Stimulated activated memory B cell treated with anti-CD40 and anti-IgM and Interleukin-4, amounts not matched to agents 10 μg/mL and 1 μg/mL and 100 μg/mL, for 72 hours (primary cell): ENCODE measurements at regions not wholly inside any gene's neighbourhood (a gene's known extent, or its start where the extent isn't known, plus 50 kb on each side); places are given as distances from the start of the nearest gene placed in this dataset.
A peak's percentile ranks its signal among the peaks of the same experiment; 100 is the strongest.
"Not testable (repeated sequence)": the region's sequence is repeated elsewhere in the genome, so short reads cannot be mapped to it uniquely, and the experiment has no call there.

Experiments
- ATAC-seq: fragments of 150-1000 bp; cut with Tn5 transposase; 2 replicates; pipeline ENCODE4 v1.10.0; 2021
- H3K27ac Mint-ChIP-seq: one replicate; pipeline ENCODE4 v1.8.0; 2022; ENCODE audit warnings: mild to moderate bottlenecking, mixed read lengths
- H3K27me3 Mint-ChIP-seq: one replicate; pipeline ENCODE4 v1.8.0; 2022; ENCODE audit warnings: mixed read lengths
- H3K36me3 Mint-ChIP-seq: one replicate; pipeline ENCODE4 v1.8.0; 2022; ENCODE audit warnings: mixed read lengths
- H3K4me1 Mint-ChIP-seq: one replicate; pipeline ENCODE4 v1.8.0; 2022; ENCODE audit warnings: mixed read lengths
- H3K4me3 Mint-ChIP-seq: one replicate; pipeline ENCODE4 v1.8.0; 2022; ENCODE audit warnings: mild to moderate bottlenecking, moderate library complexity, mixed read lengths
- H3K9me3 Mint-ChIP-seq: one replicate; pipeline ENCODE4 v1.8.0; 2022; ENCODE audit warnings: mixed read lengths

DNA sequence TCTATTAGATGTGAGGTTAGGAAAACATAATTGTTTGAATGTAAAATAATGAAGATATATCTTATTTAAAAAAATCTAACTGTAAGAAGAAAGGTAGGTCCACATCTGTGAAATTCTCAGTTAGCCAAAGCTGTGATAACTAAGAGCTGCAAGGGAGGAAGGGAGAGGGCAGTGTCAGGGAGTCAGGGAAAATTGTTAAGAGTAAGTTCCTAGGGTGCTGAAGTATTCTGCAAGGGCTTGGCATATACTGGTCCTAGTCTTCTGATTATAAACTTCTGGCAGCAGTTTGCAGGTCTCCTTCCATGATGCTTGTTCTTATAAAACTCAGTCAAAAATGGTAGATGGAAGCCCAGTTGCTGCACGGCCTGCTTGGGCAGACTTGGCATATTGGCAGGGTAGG is 233.2 kb downstream of the NMUR2 start:
- no peaks in the 10 kb centered on the region for H3K4me1 Mint-ChIP-seq
- ATAC-seq = no peak
- H3K9me3 Mint-ChIP-seq = peaks cover 3% of the 10 kb centered on the region
- no peaks in the 10 kb centered on the region for H3K36me3 Mint-ChIP-seq
- H3K27ac Mint-ChIP-seq = no peak overlapping the region
- no peak overlapping the region for H3K4me3 Mint-ChIP-seq
- H3K27me3 Mint-ChIP-seq = peaks cover 35% of the 10 kb centered on the region

DNA sequence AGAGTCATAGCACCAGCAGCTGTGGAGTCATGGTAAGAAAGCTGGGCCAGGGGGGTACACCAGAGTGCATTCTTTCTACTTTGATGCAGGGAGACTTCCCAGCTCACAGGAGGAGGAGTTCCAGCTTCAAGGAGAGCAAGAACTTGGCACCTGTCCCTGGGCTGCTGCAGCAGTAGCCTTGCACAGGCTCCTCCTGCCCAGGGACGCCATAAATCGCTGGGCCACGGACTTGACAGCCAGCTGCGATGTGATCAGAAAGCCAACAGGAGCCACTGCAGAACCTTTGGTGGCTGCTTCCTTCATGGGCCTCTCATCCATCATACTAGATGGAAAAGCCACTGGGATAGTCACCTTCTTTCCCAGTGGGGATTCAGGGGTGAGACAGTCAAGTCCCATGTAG is 234.7 kb downstream of the NMUR2 start:
- no peaks in the 10 kb centered on the region for H3K4me1 Mint-ChIP-seq
- no peak for ATAC-seq

DNA sequence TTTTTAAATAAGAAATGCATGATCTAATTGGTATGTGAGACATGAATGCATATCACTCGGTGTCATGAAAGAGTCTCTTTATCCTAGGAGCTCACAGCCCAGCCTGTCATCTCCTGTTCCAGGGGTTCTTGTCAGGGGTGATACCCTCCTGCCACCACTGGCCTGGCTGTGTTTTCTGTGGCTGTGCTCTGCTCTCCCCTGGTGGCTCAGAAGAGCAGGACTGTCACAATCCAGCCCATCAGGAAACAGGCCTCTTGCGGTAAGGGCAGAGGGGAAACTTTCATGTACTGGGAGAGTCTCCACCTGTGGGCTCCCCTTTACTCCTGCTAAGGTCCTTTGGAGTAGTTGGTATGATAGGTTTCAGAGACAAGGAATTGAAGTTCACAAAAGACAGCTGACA is 240.2 kb upstream of the GLRA1 start:
- Mint-ChIP-seq H3K4me1 (no peaks in the 10 kb centered on the region), H3K9me3 (no peaks in the 10 kb centered on the region), H3K36me3 (no peaks in the 10 kb centered on the region), H3K4me3 (no peak overlapping the region), H3K27me3 (peaks cover 7% of the 10 kb centered on the region), H3K27ac (no peak overlapping the region)
- peak; percentile 47 for ATAC-seq

More for the DNA sequence above, 234.7 kb downstream of the NMUR2 start:
- Mint-ChIP-seq H3K27ac (no peak overlapping the region), H3K9me3 (peaks cover 3% of the 10 kb centered on the region), H3K27me3 (peaks cover 35% of the 10 kb centered on the region), H3K36me3 (no peaks in the 10 kb centered on the region), H3K4me3 (no peak overlapping the region)

DNA sequence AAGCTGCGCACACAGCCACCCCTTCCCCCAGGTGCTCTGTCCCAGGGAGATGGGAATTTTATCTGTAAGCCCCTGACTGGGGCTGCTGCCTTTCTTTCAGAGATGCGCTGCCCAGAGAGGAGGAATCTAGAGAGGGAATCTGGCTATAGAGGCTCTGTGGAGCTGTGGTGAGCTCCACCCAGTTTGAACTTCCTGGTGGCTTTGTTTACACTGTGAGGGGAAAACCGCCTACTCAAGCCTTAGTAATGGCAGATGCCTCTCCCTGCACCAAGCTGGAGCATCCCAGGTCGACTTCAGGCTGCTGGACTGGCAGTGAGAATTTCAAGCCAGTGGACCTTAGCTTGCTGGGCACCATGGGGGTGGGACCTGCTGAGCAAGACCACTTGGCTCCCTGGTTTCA is 235.2 kb upstream of the GLRA1 start:
- not testable (repeated sequence) for H3K4me1 Mint-ChIP-seq, ATAC-seq, H3K27ac Mint-ChIP-seq, H3K4me3 Mint-ChIP-seq, H3K9me3 Mint-ChIP-seq
- peaks cover 12% of the 10 kb centered on the region for H3K27me3 Mint-ChIP-seq
- peaks cover 10% of the 10 kb centered on the region for H3K36me3 Mint-ChIP-seq

DNA sequence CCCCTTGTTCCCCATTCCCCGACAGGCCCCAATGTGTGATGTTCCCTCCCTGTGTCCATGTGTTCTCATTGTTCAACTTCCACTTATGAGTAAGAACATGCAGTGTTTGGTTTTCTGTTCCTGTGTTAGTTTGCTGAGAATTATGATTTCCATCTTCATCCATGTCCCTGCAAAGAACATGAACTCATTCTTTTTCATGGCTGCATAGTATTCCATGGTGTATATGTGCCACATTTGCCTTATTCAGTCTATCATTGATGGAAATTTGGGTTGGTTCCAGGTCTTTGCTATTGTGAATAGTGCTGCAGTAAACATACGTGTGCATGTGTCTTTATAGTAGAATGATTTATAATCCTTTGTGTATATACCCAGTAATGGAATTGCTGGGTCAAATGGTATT is 229.8 kb upstream of the GLRA1 start:
- peaks cover 10% of the 10 kb centered on the region for H3K27me3 Mint-ChIP-seq
- H3K9me3 Mint-ChIP-seq = peaks cover 11% of the 10 kb centered on the region
- ATAC-seq = not testable (repeated sequence)

DNA sequence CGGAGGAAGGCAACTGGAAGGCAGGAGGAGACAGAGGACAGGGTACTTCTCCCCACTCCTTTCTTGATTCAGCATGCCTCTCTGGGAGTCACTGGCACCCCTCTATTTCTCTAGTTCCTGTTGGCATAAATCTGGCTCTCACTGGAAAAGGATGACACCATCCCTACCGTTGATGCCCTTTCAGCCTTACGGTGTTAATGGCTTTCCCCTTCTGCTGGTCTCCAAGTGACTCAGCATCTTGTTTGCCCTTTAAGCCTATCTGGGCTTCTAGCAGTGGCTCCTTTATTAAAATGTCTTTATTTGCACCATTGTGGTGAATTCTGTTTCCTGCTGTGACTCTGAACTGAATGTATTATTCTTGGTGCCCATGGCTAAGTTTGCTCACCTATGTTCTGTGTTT is 227.3 kb upstream of the GLRA1 start:
- H3K27me3 Mint-ChIP-seq = no peaks in the 10 kb centered on the region
- no peaks in the 10 kb centered on the region for H3K36me3 Mint-ChIP-seq
- H3K27ac Mint-ChIP-seq = no peak overlapping the region
- H3K4me1 Mint-ChIP-seq = no peaks in the 10 kb centered on the region
- no peak overlapping the region for H3K4me3 Mint-ChIP-seq
- H3K9me3 Mint-ChIP-seq = peaks cover 3% of the 10 kb centered on the region
- ATAC-seq = peak; percentile 20

More for the DNA sequence above, 229.8 kb upstream of the GLRA1 start:
- not testable (repeated sequence) for H3K4me1 Mint-ChIP-seq, H3K4me3 Mint-ChIP-seq, H3K27ac Mint-ChIP-seq
- peaks cover 10% of the 10 kb centered on the region for H3K36me3 Mint-ChIP-seq

DNA sequence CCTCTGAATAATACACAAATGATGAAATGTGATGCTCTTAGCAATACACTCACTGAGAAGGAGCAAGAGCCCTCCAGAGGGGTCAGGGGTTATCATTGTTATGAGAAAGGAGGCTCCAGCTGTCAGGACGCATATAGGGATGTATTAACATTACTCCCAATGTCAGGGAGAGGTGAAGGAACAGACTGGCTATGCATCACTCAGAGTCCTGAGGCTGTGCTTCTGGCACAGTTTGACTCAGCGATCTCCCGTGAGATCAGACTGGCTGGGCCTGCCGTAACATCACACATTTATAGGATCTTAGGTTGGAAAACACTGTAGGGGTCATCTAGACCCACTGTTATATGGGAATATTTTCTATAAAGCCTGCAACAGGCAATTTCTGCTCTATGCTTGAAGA is 226.5 kb upstream of the GLRA1 start:
- Mint-ChIP-seq H3K9me3 (peaks cover 3% of the 10 kb centered on the region), H3K36me3 (no peaks in the 10 kb centered on the region), H3K27ac (no peak overlapping the region), H3K27me3 (no peaks in the 10 kb centered on the region), H3K4me3 (no peak overlapping the region), H3K4me1 (peaks cover 3% of the 10 kb centered on the region)
- ATAC-seq = no peak

DNA sequence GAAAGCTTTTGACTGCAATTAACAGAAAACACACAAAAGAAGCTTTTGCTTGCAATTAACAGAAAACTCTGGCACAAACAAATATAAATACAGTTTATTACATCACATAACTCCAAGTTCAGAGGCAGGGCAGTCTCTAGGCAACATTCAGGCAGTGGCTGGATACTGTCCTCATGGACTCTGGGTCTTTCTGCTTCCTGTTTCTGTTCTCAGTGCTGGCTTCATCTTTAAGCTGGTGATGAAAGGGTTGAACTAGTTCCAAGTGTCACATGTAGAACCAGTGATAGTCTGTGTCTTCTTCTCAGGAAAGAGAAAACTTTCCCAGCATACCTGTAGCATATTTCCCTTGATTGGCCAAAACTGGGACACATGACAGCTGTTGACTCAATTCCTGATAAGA is 222.6 kb upstream of the GLRA1 start:
- Mint-ChIP-seq H3K9me3 (no peaks in the 10 kb centered on the region), H3K4me3 (no peak overlapping the region), H3K4me1 (peaks cover 6% of the 10 kb centered on the region), H3K27me3 (no peaks in the 10 kb centered on the region), H3K27ac (no peak overlapping the region), H3K36me3 (no peaks in the 10 kb centered on the region)
- ATAC-seq = no peak

DNA sequence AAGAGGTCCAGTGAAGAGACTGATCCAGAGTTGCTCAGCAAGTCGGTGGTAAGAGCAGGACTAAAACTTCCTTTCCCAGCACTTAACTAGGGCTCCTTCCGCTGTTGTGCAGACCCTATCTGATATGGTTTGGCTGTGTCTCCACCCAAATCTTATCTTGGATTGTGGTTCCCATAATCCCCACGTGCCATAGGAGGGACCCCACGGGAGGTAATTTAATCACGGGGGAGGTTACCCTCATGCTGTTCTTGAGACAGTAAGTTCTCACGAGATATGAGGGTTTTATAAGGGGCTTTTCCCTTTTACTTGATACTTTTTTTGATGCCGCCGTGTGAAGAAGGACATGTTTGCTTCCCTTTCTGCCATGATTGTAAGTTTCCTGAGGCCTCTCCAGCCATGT is 221.9 kb upstream of the GLRA1 start:
- Mint-ChIP-seq H3K27me3 (no peaks in the 10 kb centered on the region), H3K9me3 (no peaks in the 10 kb centered on the region), H3K4me1 (peaks cover 6% of the 10 kb centered on the region), H3K4me3 (no peak overlapping the region), H3K36me3 (no peaks in the 10 kb centered on the region), H3K27ac (no peak overlapping the region)
- ATAC-seq = no peak

DNA sequence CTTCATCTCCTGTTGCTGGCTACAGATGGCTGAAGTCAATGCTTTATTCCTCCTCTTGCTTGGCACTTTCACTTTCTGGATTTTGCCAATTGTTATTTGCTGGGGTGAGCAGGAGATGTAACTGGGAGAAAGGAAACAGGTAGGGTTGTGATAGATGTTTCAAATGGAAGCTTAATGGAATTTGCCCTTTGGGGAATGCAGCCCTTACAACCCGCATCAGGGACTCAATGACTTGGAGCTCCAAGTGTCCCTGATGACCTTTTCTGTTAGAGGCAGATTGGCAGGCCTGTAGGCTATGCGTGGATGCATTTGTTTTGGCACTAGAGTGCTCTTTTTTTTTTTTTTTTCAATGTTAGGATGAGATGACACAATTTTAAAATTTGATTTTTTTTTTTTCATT is 219.9 kb upstream of the GLRA1 start:
- no peak overlapping the region for H3K4me3 Mint-ChIP-seq
- no peaks in the 10 kb centered on the region for H3K9me3 Mint-ChIP-seq
- ATAC-seq = no peak
- H3K36me3 Mint-ChIP-seq = no peaks in the 10 kb centered on the region
- no peaks in the 10 kb centered on the region for H3K27me3 Mint-ChIP-seq
- H3K27ac Mint-ChIP-seq = no peak overlapping the region
- H3K4me1 Mint-ChIP-seq = peaks cover 6% of the 10 kb centered on the region

DNA sequence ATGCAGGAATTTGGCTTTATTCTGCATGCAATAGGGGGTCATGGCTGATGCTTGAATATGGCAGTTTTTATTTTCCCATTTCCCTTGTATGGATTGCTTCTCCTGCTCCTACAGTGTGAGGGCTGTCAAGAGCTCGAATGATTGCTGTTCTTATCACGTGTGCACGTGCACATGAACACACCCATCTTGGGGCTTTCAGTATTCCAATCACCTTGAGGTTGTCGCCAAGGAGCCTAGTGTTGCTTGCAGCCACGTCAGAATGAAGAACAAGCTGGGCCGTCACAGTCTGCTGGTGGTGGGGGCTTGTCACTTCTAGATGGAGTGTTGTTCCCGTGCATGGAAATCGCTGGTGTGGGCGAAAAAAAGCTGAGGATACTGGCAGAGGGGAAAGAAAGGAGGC is 219.4 kb upstream of the GLRA1 start:
- no peaks in the 10 kb centered on the region for H3K36me3 Mint-ChIP-seq
- no peak overlapping the region for H3K27ac Mint-ChIP-seq
- no peak for ATAC-seq
- H3K27me3 Mint-ChIP-seq = no peaks in the 10 kb centered on the region
- H3K4me1 Mint-ChIP-seq = peaks cover 6% of the 10 kb centered on the region
- H3K9me3 Mint-ChIP-seq = no peaks in the 10 kb centered on the region
- H3K4me3 Mint-ChIP-seq = no peak overlapping the region

DNA sequence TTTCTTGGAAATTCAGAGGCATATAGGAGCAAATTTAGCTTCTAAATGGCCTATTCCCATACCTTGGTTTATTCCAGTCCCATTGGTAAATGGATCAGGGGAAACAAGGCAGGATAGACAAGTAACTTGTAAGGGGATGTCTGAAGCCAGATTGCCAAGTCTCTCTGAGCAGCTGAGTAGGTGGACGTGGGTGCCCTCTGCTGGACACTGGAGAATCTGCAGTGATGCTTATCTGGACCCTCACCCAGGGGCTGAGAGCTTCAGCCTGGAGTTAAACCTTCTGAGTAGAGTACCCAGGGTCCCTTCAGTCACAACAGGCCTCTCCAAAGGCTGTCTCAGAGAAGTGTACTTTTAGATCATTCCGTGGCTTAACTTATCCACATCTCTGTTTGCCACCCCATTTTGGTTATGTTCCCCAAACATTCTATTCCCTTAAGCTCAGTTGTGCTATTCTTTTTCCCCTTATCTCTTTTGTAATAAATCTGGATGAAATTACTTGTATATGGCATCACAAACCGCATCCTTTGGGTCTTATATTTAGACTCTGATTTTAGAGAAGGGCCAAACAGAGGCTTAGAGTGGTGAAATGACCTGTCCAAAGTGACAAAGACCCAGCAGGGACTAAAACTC is 218.3 kb upstream of the GLRA1 start:
- no peak overlapping the region for H3K27ac Mint-ChIP-seq
- ATAC-seq = peak; percentile 79
- peaks cover 7% of the 10 kb centered on the region for H3K27me3 Mint-ChIP-seq
- peaks cover 6% of the 10 kb centered on the region for H3K4me1 Mint-ChIP-seq
- H3K36me3 Mint-ChIP-seq = no peaks in the 10 kb centered on the region
- no peaks in the 10 kb centered on the region for H3K9me3 Mint-ChIP-seq
- no peak overlapping the region for H3K4me3 Mint-ChIP-seq

DNA sequence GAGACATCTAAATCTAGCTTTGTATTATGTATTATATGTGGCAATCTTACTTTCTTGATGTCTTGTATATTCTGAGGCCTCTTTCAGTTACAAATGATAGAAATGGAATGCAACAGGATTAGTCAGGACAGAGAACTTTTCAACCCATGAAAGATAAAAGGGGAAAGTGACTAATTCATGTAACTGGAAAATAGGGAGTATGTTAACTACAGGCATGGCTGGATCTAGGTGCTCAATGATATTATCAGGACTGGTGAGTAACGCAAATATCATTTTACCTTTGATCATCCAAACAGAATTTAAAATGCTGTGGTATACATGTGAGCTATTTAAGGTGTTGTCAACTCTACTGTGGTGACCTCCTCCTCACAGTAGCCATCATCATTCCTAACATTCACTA is 215.7 kb upstream of the GLRA1 start:
- no peaks in the 10 kb centered on the region for H3K4me1 Mint-ChIP-seq

DNA sequence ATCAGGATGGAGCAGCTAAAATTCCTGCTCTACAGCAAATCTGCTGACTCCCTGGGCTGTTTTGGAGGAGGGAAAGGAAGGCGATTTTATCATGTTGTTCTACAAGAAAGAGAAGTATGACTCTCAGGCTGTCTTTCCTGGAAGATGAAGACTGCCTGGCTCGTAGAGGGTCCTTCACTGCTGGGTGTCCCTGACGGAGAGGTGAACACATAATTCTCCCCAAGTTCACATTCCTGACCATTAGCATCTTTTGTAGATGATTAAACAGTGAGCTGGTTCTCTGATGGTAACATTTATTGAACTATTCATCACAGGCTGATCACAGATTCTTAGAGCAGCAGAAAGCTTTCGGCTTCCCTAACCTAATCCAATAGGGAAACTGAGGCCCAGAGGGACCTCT is 212.4 kb upstream of the GLRA1 start:
- no peak for ATAC-seq
- H3K4me1 Mint-ChIP-seq = no peaks in the 10 kb centered on the region
- no peak overlapping the region for H3K27ac Mint-ChIP-seq
- H3K9me3 Mint-ChIP-seq = no peaks in the 10 kb centered on the region
- H3K36me3 Mint-ChIP-seq = no peaks in the 10 kb centered on the region
- H3K4me3 Mint-ChIP-seq = no peak overlapping the region
- H3K27me3 Mint-ChIP-seq = peaks cover 22% of the 10 kb centered on the region

More for the DNA sequence above, 215.7 kb upstream of the GLRA1 start:
- Mint-ChIP-seq H3K4me3 (no peak overlapping the region), H3K9me3 (no peaks in the 10 kb centered on the region), H3K36me3 (no peaks in the 10 kb centered on the region), H3K27ac (no peak overlapping the region), H3K27me3 (peaks cover 22% of the 10 kb centered on the region)
- ATAC-seq = no peak

DNA sequence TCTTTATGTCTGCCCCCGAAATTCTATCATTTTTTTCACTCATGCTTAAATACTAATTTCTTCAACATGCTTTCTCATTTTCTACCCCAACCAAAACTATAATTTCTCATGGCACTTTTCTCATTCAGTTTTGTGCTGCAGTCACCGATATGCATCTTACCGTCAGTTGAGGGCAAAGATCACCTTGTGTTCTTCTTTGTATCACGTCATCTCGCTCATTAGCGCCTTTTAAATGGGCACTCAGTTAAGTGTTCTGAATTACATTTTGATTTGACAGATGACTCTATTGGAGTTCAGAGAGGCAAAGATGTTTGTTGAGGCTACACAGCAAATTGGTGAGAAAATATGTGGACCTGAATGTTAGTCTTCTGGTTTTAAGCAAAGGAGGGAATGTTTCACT is 211.7 kb upstream of the GLRA1 start:
- no peak for ATAC-seq
- Mint-ChIP-seq H3K36me3 (no peaks in the 10 kb centered on the region), H3K9me3 (no peaks in the 10 kb centered on the region), H3K4me1 (no peaks in the 10 kb centered on the region), H3K4me3 (no peak overlapping the region), H3K27ac (no peak overlapping the region), H3K27me3 (peaks cover 22% of the 10 kb centered on the region)

DNA sequence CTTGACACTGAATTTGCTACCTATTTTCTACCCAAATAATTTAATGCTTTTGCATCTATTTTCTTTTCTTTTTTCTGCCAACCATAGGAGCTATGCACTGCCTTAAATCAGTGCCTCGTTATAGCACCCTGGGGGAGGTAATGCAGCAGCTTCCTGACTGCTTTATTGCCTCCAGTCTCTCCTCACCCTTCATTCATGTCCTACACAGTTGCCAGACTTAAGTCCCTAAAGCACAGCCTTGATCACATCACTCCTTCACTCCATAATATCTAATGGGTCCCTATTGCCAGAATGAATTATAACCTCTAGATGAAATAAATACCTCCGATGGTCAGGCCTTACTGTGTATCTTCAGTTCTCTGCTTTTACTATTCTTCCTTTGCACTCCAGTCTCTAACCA is 211.2 kb upstream of the GLRA1 start:
- no peaks in the 10 kb centered on the region for H3K4me1 Mint-ChIP-seq
- no peak overlapping the region for H3K4me3 Mint-ChIP-seq
- H3K9me3 Mint-ChIP-seq = no peaks in the 10 kb centered on the region
- no peaks in the 10 kb centered on the region for H3K36me3 Mint-ChIP-seq
- H3K27me3 Mint-ChIP-seq = peaks cover 22% of the 10 kb centered on the region
- ATAC-seq = no peak
- H3K27ac Mint-ChIP-seq = no peak overlapping the region
